NCI-H187 (cell line): ENCODE measurements at regions not wholly inside any gene's neighbourhood (a gene's known extent, or its start where the extent isn't known, plus 50 kb on each side); places are given as distances from the start of the nearest gene placed in this dataset.
A peak's percentile ranks its signal among the peaks of the same experiment; 100 is the strongest.
"Not testable (repeated sequence)": the region's sequence is repeated elsewhere in the genome, so short reads cannot be mapped to it uniquely, and the experiment has no call there.

Experiments
- DNase-seq, 2 experiments: peaks; one replicate each; lab custom pipeline; 2025; lab: John Stamatoyannopoulos, UW

DNA sequence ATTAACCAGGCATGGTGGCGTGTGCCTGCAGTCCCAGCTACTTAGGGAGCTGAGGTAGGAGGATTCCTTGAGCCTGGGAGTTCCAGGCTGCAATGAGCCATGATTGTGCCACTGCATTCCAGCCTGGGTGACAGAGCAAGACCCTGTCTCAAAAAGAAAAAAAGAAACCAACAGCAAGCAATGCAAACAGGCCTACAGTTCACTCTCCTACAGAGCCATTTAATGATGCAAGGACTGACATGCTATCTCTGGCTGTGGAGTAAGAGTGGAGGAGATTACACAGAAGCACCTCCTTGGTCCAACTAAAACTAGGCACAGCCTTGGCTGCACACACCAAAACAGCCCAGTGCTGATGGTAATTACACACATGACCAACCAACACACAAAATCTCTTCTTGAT lies 127.5 kb upstream of the SOD1 start:
- DNase-seq, result no peak

GRCh38 chr21:31530897-31531705 lies 128.4 kb upstream of the SOD1 start:
- DNase-seq, result peak; percentile 70

DNA sequence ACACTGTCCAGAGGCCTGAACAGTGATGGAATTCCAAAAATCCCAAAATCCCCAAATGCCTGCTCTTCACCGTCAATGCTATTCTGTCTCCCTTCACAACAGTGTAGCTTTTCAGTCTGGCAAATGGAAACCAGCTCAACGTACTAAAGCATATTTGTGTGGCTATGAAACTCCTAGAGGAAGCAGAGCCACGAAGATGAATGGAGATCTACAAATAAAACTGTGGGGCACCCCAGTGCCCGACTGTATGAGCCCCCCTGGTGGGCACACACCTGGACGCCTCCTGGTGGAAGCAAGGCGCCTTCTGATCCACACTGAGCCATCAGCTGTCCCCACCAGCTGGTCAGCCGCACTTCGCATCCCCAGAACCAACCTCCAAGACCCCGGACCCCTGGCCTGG lies 129.1 kb upstream of the SOD1 start:
- DNase-seq, result no peak

GRCh38 chr21:31529406-31529805 lies 130.1 kb upstream of the SOD1 start:
- no peak for DNase-seq

GRCh38 chr21:31526040-31526439 lies 133.5 kb upstream of the SOD1 start:
- DNase-seq, result no peak

DNA sequence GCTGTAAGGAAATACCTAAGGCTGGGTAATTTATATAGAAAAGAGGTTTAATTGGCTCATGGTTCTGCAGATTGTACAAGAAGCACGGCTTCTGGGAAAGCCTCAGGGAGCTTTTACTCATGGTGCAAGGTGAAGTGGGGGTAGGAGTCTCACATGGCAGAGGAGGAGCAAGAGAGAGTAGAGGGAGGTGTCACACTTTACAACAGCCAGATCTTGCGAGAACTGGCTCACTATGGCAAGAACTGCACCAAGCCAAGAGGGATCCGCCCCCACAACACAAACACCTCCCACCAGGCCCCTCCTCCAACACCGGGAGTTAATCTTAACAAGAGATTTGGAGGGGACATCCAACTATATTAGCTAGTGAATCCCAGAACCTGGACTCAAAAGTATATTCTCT lies 135.4 kb upstream of the SOD1 start:
- DNase-seq, result no peak

- DNase-seq, result no peak
Measured at GRCh38 chr21:31521515-31521914, 138.0 kb upstream of the SOD1 start.

DNA sequence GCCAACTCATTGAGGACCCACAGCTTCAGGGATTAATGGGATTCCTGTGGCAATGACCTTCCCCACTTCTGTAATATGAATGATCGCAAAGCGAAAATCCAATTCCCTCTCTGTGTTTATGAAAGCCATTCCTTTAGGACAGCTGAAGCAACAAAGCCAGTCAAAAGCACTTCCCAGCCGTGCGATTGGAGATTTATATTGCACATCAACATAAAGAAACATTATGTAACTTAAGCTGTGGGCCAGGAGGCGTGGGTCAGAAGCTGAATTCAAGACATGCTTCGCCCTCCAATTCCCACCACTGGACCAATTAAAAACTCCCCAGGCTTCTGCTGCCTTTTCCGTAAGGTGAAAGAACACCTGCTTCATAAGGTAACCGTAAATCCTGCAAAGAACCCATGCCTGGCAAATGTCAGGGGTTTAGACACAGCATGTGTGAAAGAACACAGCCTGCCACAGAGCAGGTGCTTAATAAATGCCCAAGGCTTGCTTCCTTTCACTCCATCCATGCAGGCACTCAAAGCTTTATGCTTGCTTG lies 138.9 kb upstream of the SOD1 start:
- DNase-seq, result peak; percentile 43 to 48

GRCh38 chr21:31518580-31518979 lies 140.9 kb upstream of the SOD1 start:
- DNase-seq, result no peak

GRCh38 chr21:31517664-31518414 lies 141.7 kb upstream of the SOD1 start:
- DNase-seq, result no peak

DNA sequence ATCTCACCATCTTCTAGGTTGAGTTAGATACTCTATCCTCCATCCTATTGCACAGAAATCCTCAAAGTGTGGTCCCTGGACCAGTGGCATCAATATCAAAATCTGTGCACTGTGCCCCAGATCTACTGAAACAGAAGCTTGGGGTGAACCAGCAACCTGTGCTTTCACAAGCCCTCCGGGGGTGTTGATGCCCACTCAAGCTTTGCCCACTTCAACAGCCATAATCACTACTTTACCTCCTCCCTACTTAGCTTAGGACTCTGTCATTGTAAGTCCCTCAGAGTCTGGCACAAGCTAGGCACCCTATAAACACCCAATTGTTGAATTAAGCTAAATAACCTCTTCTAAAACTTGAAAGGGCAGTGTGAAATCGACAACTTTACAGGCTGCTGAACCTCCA lies 144.2 kb upstream of the SOD1 start:
- no peak for DNase-seq

DNA sequence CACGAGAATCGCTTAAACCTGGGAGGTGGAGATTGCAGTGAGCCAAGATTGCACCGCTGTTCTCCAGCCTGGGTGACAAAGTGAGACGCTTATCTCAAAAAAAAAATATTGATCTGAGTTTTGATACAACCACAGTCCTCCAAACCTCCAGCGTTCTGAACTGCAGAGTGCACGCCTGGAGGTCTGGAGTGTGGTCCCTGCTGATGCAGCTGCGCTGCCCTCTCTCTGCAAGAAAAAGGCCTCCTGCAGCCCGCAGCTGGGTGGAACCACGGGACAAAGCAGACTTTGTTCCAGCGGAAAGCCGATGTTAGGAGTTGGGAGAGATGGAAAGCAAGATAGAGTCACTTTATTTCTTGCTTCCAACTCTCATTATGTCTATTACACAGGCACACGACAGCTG lies 144.9 kb upstream of the SOD1 start:
- DNase-seq, result no peak

DNA sequence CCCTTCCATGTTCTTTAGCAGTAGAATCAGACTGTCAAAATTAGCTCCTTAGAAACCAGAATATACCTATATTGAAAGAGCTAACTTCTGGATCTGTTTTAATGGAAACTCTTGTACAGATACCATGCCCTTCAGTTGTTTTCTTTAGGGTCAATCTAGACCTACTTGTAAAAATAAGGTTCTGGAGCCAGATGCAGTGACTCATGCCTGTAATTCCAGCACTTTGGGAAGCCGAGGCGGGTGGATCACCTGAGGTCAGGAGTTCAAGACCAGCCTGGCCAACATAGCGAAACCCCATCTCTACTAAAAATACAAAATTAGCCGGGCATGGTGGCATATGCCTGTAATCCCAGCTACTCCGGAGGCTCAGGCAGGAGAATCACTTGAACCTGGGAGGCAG lies 146.0 kb upstream of the SOD1 start:
- not testable (repeated sequence) for DNase-seq

- DNase-seq, result not testable (repeated sequence)
Measured at GRCh38 chr21:31511999-31512398, 147.5 kb upstream of the SOD1 start.

GRCh38 chr21:31511258-31511657 lies 148.2 kb upstream of the SOD1 start:
- no peak for DNase-seq

DNA sequence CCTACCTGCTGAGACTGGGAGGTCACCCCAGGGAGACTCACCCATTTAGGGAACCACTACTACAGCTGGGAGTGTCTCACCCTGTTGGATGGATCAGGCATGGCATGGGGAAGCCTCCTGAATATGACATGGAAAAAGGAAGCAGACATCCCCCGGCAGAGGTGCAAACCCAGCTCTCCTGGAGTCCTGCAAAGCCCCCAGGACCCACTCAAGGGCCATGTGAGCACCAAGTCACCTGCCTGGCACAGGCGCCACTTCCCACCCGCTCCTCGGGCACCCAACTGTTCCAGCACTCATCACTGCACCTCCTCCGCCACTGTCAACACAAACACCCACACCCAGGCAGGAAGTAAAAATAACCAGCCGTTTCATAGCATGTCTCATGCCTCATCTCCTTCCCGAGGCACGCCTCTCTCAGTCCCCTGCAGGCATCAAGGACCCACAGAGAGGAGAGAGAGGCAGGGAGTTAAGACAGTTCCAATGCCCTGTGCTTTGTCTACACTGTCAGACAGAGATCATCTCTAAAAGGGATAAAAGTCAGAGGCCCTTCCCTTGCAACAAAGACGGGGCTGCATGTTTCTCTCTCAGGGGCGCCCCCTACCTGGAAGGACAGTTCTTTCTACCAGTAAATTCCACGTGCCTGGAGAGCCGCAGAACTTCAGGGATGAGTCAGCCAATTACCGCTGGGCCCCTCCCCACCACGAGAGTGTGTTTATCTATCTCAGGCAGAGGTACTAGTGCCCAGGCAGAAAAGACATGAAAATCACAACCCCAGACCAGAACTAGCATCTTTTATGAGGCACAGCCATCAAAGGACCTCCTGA lies 150.1 kb upstream of the SOD1 start:
- DNase-seq, result peak; percentile 13 to 31

- DNase-seq, result no peak
Measured at GRCh38 chr21:31505975-31506374, 153.5 kb upstream of the SOD1 start.

DNA sequence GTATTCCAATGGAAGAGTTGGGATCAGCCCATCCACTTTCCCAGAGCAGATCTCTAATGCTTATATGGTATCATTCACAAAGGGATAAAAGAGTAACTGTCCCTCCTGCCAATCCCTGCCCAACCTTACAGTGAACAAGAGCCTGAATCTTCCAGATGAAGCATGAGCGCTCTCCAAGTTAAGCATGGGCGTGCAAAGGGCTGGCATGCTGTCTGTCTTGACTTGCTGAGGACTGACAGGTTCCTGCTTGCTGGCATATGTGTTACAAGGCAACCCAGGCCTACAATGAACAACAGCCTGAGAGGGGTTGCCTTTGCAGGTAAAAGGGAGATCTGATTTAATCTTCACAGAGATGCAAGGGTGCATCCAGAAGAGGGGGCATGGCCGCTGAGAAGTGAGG lies 155.6 kb upstream of the SOD1 start:
- DNase-seq, result no peak

DNA sequence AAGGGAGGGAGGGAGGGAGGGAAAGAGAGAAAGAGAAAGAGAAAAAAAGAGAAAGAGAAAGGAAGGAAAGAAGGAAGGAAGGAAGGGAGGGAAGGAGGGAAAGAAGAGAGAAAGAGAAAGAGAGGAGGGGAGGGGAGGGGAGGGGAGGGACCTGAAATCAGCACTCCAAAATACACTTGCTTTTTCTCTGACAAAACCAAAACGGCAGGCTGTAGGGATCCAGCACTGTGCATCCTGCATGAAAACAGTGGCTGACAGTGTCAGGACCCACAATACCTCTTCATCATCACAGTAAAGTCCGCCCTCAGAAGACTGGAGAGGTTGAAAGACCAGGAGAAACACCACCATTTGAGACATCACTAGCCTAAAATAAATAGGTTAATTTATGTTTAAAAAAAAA lies 156.0 kb upstream of the SOD1 start:
- DNase-seq, result no peak

- no peak for DNase-seq
Measured at GRCh38 chr21:31502537-31503143, 156.9 kb upstream of the SOD1 start.

DNA sequence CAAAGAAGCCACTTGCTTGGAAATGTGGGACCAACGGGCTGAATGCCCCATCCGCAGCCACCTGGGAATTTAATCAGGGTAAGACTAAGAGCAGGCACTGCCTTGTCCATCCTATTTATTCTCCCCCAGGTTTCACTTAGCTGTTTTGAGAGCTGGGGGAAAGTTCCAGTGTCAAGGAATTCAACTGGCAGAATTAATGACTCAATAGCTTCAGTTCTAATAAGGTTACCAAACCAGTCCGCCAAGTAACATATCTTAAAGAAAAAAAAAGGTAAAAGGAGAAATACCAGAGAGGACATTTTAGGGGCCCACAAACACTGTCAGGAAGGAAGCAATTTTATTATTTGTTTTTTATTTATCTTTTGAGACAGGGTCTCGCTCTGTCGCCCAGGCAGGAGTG lies 157.6 kb upstream of the SOD1 start:
- no peak for DNase-seq

DNA sequence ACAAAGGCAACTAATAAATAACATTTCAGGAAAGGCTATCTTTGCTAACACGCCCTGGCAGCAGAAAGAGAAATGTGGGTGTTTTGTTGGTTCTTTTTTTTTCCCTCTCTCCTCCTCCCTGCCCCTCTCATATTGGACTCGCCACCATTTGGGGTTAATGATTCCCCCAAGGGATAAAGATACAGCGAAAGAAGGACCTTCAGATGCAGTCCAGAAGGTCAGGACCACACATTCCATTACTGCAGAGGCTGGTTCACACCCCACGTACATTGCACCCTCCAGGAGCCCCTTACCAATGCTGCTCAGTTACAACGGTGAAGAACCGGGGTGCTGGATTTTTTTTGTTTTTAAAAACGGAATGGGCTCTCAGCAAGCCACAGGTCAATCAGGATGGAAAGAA lies 156.9 kb upstream of the TIAM1 start:
- no peak for DNase-seq
